Loucy (cell line): ENCODE measurements at regions not wholly inside any gene's neighbourhood (a gene's known extent, or its start where the extent isn't known, plus 50 kb on each side); places are given as distances from the start of the nearest gene placed in this dataset.

Experiments used
- H2AFZ ChIP-seq: fragments of 200-600 bp; sonication (generic); 2 replicates; pipeline ENCODE4 v1.6.0; 2016; ENCODE audit warnings: antibody characterized with exemption, mild to moderate bottlenecking, low read length, moderate library complexity
- H3F3A ChIP-seq: fragments of 200-600 bp; 2 replicates; pipeline ENCODE4 v1.6.0; 2016; ENCODE audit warnings: antibody characterized with exemption, low read depth, mild to moderate bottlenecking
- H3K27me3 ChIP-seq: fragments of 200-600 bp; sonication (generic); 2 replicates; pipeline ENCODE4 v1.6.1; 2014; ENCODE audit warnings: low read length, mild to moderate bottlenecking; ENCODE audit not compliant: insufficient read depth, poor library complexity, severe bottlenecking
- H3K36me3 ChIP-seq: fragments of 200-600 bp; sonication (generic); 2 replicates; pipeline ENCODE4 v1.6.1; 2016; ENCODE audit warnings: low read length; ENCODE audit not compliant: insufficient read depth
- H3K4me1 ChIP-seq: fragments of 200-600 bp; sonication (generic); 2 replicates; pipeline ENCODE4 v1.5.1; 2014; ENCODE audit warnings: low read length, mild to moderate bottlenecking; ENCODE audit not compliant: insufficient read depth, poor library complexity, severe bottlenecking
- H3K4me2 ChIP-seq: fragments of 200-600 bp; sonication (generic); 2 replicates; pipeline ENCODE4 v1.6.0; 2014; ENCODE audit warnings: antibody characterized with exemption, low read length, low read depth, mild to moderate bottlenecking; ENCODE audit not compliant: poor library complexity, severe bottlenecking
- H3K4me3 ChIP-seq: fragments of 200-600 bp; sonication (generic); 2 replicates; pipeline ENCODE4 v1.5.1; 2014; ENCODE audit warnings: low read length, mild to moderate bottlenecking, mixed read lengths; ENCODE audit not compliant: poor library complexity, severe bottlenecking
- H3K79me2 ChIP-seq: fragments of 200-600 bp; sonication (generic); 2 replicates; pipeline ENCODE4 v1.6.1; 2014; ENCODE audit warnings: low read length; ENCODE audit not compliant: insufficient read depth
- H3K9ac ChIP-seq: fragments of 200-600 bp; sonication (generic); 2 replicates; pipeline ENCODE4 v1.6.0; 2014; ENCODE audit warnings: mild to moderate bottlenecking, low read depth, low read length, moderate library complexity; ENCODE audit not compliant: poor library complexity, severe bottlenecking
- H3K9me2 ChIP-seq: fragments of 200-600 bp; sonication (generic); replicated peaks from 2 replicates; pipeline ENCODE4 v1.6.1; 2016; ENCODE audit warnings: low read depth, low read length, mixed read lengths
- H3K9me3 ChIP-seq: fragments of 200-600 bp; sonication (generic); 2 replicates; pipeline ENCODE4 v1.6.1; 2014; ENCODE audit warnings: mild to moderate bottlenecking, antibody characterized with exemption, low read length, low read depth; ENCODE audit not compliant: insufficient read depth
- H4K20me1 ChIP-seq: fragments of 200-600 bp; sonication (generic); 2 replicates; pipeline ENCODE4 v1.6.0; 2014; ENCODE audit warnings: antibody characterized with exemption, low read length, mild to moderate bottlenecking; ENCODE audit not compliant: insufficient read depth, poor library complexity, severe bottlenecking
- CTCF ChIP-seq: fragments of 200-600 bp; sonication (generic); conservative IDR thresholded peaks from 2 replicates; pipeline ENCODE4 v1.5.1; 2014; ENCODE audit warnings: mild to moderate bottlenecking, antibody characterized with exemption, low read length
- EZH2phosphoT487 ChIP-seq: fragments of 200-600 bp; IDR thresholded peaks from 2 replicates; pipeline ENCODE4 v1.6.1; 2018; ENCODE audit warnings: antibody characterized with exemption, mild to moderate bottlenecking, moderate library complexity, borderline replicate concordance

GRCh38 chr3:86661817-86662216 lies 329.1 kb downstream of the VGLL3 start:
- no peaks in the 10 kb centered on the region for H3F3A ChIP-seq
- H4K20me1 ChIP-seq, result no peaks in the 10 kb centered on the region
- no peak overlapping the region for H2AFZ ChIP-seq
- no peak overlapping the region for H3K4me2 ChIP-seq
- H3K36me3 ChIP-seq, result no peaks in the 10 kb centered on the region
- H3K27me3 ChIP-seq, result no peaks in the 10 kb centered on the region
- H3K4me3 ChIP-seq, result no peak overlapping the region
- H3K4me1 ChIP-seq, result no peaks in the 10 kb centered on the region
- no peaks in the 10 kb centered on the region for H3K9me3 ChIP-seq
- TF ChIP-seq EZH2phosphoT487 (no peak), CTCF (no peak)
- H3K9ac ChIP-seq, result no peak overlapping the region
- no peaks in the 10 kb centered on the region for H3K9me2 ChIP-seq
- H3K79me2 ChIP-seq, result no peaks in the 10 kb centered on the region

GRCh38 chr3:86658876-86659275 lies 332.1 kb downstream of the VGLL3 start:
- H3K9me2 ChIP-seq, result no peaks in the 10 kb centered on the region
- no peaks in the 10 kb centered on the region for H3K79me2 ChIP-seq
- no peak overlapping the region for H2AFZ ChIP-seq
- TF ChIP-seq EZH2phosphoT487 (no peak), CTCF (no peak)
- H3F3A ChIP-seq, result no peaks in the 10 kb centered on the region
- H3K27me3 ChIP-seq, result no peaks in the 10 kb centered on the region
- no peaks in the 10 kb centered on the region for H4K20me1 ChIP-seq
- H3K9ac ChIP-seq, result no peak overlapping the region
- H3K4me1 ChIP-seq, result no peaks in the 10 kb centered on the region
- no peak overlapping the region for H3K4me3 ChIP-seq
- H3K36me3 ChIP-seq, result no peaks in the 10 kb centered on the region
- no peak overlapping the region for H3K4me2 ChIP-seq
- no peaks in the 10 kb centered on the region for H3K9me3 ChIP-seq

GRCh38 chr3:86654806-86655460 lies 336.0 kb downstream of the VGLL3 start:
- no peak overlapping the region for H3K9ac ChIP-seq
- H3K9me3 ChIP-seq, result no peaks in the 10 kb centered on the region
- no peak overlapping the region for H3K4me3 ChIP-seq
- H3K27me3 ChIP-seq, result no peaks in the 10 kb centered on the region
- H3K36me3 ChIP-seq, result no peaks in the 10 kb centered on the region
- no peak for TF ChIP-seq EZH2phosphoT487
- no peak for TF ChIP-seq CTCF
- no peaks in the 10 kb centered on the region for H3F3A ChIP-seq
- H3K4me2 ChIP-seq, result no peak overlapping the region
- no peaks in the 10 kb centered on the region for H3K9me2 ChIP-seq
- no peaks in the 10 kb centered on the region for H3K79me2 ChIP-seq
- no peaks in the 10 kb centered on the region for H3K4me1 ChIP-seq
- no peaks in the 10 kb centered on the region for H4K20me1 ChIP-seq
- H2AFZ ChIP-seq, result no peak overlapping the region
